ENCODE measurements at regions not wholly inside any gene's neighbourhood (a gene's known extent, or its start where the extent isn't known, plus 50 kb on each side); places are given as distances from the start of the nearest gene placed in this dataset.
A peak's percentile ranks its signal among the peaks of the same experiment; 100 is the strongest.

DNA sequence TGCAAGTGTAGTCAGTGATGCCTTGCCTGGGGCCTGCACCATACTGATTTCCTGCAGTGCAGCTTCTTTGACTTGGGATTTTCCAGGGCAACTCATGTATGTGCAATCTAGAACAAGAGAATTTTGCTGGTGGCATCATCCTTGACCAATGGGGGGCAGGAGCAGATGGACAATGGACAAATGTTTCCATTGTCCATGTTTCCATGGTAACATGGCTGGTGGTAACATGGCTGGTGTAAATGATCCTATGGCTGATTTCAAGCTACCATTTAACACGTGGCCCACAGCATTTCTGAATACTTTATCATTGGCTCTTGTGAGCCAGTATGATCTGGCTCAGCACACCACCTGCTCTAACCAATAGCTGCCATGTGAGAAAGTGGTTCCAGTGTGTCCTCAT lies 130.1 kb upstream of the OSMR start:
- DNase-seq = no peak
- Mint-ChIP-seq H3K4me1 (ENCODE audit: low read depth, unreplicated experiment) (peaks cover 33% of the 10 kb centered on the region), H3K4me3 (ENCODE audit: unreplicated experiment) (no peak overlapping the region), H3K27ac (ENCODE audit: unreplicated experiment) (peak overlapping the region; percentile 62), H3K27me3 (ENCODE audit: unreplicated experiment) (peaks cover 5% of the 10 kb centered on the region), H3K9me3 (ENCODE audit: unreplicated experiment) (peaks cover 14% of the 10 kb centered on the region), H3K36me3 (ENCODE audit: unreplicated experiment) (no peaks in the 10 kb centered on the region)
- TF ChIP-seq, protein P1, sequence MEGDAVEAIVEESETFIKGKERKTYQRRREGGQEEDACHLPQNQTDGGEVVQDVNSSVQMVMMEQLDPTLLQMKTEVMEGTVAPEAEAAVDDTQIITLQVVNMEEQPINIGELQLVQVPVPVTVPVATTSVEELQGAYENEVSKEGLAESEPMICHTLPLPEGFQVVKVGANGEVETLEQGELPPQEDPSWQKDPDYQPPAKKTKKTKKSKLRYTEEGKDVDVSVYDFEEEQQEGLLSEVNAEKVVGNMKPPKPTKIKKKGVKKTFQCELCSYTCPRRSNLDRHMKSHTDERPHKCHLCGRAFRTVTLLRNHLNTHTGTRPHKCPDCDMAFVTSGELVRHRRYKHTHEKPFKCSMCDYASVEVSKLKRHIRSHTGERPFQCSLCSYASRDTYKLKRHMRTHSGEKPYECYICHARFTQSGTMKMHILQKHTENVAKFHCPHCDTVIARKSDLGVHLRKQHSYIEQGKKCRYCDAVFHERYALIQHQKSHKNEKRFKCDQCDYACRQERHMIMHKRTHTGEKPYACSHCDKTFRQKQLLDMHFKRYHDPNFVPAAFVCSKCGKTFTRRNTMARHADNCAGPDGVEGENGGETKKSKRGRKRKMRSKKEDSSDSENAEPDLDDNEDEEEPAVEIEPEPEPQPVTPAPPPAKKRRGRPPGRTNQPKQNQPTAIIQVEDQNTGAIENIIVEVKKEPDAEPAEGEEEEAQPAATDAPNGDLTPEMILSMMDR (IDR thresholded peaks at IDR 0.05; ENCODE audit: partially characterized antibody, unreplicated experiment) = no peak

DNA sequence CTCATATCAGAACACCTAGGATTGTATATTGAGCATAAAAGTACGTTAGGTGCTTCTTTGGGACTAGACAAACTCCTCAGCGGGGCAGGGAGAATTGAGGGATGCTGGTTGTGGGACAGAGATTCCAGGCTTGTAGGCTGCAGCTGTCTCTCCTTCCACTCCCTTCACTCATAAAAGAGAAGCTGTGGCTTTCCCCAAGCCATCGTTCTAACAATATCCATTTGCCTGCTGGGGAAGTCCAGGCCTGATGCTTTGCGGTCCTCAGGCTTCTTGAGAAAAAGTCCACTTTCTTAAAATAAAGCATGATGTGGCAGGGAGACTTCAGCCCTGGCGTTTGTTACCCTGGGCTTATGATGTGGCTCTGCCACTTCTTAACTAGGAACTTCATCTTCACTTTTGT lies 129.3 kb upstream of the OSMR start:
- Mint-ChIP-seq H3K27ac (ENCODE audit: unreplicated experiment) (no peak overlapping the region), H3K4me1 (ENCODE audit: low read depth, unreplicated experiment) (peaks cover 38% of the 10 kb centered on the region)

DNA sequence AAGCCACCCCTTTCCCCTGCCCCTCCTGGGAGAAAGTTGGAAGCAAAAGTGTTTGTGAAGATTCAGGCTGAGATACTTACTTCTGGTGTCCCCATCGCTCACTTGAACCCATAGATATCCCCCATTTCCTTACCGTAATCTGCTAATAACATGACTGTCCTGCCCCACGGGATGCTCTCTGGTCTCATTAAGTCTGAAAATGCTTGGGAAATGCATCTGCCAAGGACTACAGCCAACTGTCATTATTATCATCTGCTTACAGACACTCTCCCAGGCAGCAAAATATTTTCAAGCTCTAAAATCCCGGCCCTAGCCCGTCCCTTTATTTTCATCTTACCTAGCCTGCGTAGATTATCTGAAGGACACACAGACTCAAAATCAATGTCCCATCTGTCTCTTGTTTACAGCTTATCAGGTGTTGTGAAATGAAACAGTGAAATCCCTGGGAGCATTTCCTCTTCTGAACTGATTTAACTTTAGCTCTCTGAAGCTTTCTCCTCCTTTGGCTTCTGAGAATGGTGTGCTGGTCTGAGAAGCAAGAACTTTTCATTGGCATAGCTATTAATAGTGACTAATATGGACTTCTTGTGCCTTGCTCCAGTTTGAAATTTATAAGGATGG lies 126.9 kb upstream of the OSMR start:
- peak; percentile 31 for DNase-seq
- Mint-ChIP-seq H3K4me3 (ENCODE audit: unreplicated experiment) (peak overlapping the region; percentile 62), H3K9me3 (ENCODE audit: unreplicated experiment) (peaks cover 14% of the 10 kb centered on the region), H3K36me3 (ENCODE audit: unreplicated experiment) (no peaks in the 10 kb centered on the region), H3K27me3 (ENCODE audit: unreplicated experiment) (peaks cover 3% of the 10 kb centered on the region), H3K4me1 (ENCODE audit: low read depth, unreplicated experiment) (peaks cover 47% of the 10 kb centered on the region), H3K27ac (ENCODE audit: unreplicated experiment) (peak overlapping the region; percentile 97)
- TF ChIP-seq, protein P1 (IDR thresholded peaks at IDR 0.05; ENCODE audit: partially characterized antibody, unreplicated experiment) = no peak

More for the DNA sequence above, 129.3 kb upstream of the OSMR start:
- Mint-ChIP-seq H3K9me3 (ENCODE audit: unreplicated experiment) (peaks cover 14% of the 10 kb centered on the region), H3K4me3 (ENCODE audit: unreplicated experiment) (no peak overlapping the region), H3K36me3 (ENCODE audit: unreplicated experiment) (no peaks in the 10 kb centered on the region), H3K27me3 (ENCODE audit: unreplicated experiment) (peaks cover 5% of the 10 kb centered on the region)
- no peak for DNase-seq
- TF ChIP-seq, protein P1 (IDR thresholded peaks at IDR 0.05; ENCODE audit: partially characterized antibody, unreplicated experiment) = no peak

DNA sequence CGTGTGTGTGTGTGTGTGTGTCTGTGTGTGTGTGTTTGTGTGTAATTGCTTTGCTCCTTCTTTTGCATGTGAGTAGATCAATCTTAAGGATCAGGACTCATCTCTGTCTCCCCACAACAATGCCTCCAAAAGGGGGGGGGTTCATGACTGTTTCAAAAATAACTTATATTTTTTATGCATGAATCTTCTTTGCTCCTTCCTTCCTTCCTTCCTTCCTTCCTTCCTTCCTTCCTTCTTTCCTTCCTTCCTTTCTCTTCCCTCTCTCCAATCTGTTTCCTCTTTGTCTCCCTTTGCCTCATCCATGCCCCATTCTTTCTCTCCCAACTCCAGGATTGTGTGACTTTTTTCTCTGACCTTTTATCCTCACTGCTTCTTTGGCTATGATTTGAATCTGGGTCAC lies 126.4 kb upstream of the OSMR start:
- Mint-ChIP-seq H3K4me1 (ENCODE audit: low read depth, unreplicated experiment) (peaks cover 50% of the 10 kb centered on the region), H3K9me3 (ENCODE audit: unreplicated experiment) (peaks cover 14% of the 10 kb centered on the region), H3K27ac (ENCODE audit: unreplicated experiment) (peak overlapping the region; percentile 97), H3K36me3 (ENCODE audit: unreplicated experiment) (no peaks in the 10 kb centered on the region), H3K27me3 (ENCODE audit: unreplicated experiment) (peaks cover 3% of the 10 kb centered on the region), H3K4me3 (ENCODE audit: unreplicated experiment) (peak overlapping the region; percentile 62)
- TF ChIP-seq, protein P1 (IDR thresholded peaks at IDR 0.05; ENCODE audit: partially characterized antibody, unreplicated experiment) = no peak
- no peak for DNase-seq

DNA sequence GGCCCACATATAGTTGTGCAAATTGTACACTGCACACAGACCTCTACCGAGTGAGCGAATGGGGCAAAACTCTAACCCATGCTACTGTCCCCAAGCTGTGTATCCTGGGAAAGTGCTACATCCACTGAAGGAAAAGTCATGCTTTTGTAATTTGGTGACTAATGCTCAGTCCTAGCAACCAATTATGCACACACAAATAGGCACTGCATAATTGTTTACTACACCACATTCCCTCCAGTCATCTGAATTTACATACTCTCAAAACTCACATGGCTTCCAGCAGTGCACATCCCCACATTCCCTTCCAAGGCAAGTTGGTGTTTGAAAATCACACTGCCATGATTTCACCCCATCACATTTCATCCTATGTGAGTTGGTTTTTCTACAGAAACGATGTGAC lies 125.9 kb upstream of the OSMR start:
- Mint-ChIP-seq H3K27me3 (ENCODE audit: unreplicated experiment) (peaks cover 3% of the 10 kb centered on the region), H3K4me1 (ENCODE audit: low read depth, unreplicated experiment) (peaks cover 52% of the 10 kb centered on the region), H3K36me3 (ENCODE audit: unreplicated experiment) (no peaks in the 10 kb centered on the region), H3K9me3 (ENCODE audit: unreplicated experiment) (peaks cover 14% of the 10 kb centered on the region), H3K4me3 (ENCODE audit: unreplicated experiment) (peak overlapping the region; percentile 60), H3K27ac (ENCODE audit: unreplicated experiment) (peak overlapping the region; percentile 97)
- DNase-seq = no peak
- TF ChIP-seq, protein P1 (IDR thresholded peaks at IDR 0.05; ENCODE audit: partially characterized antibody, unreplicated experiment) = no peak

Measured in glutamatergic neuron (in vitro differentiated cells).